Keratinocyte (primary cell): ENCODE measurements at regions not wholly inside any gene's neighbourhood (a gene's known extent, or its start where the extent isn't known, plus 50 kb on each side); places are given as distances from the start of the nearest gene placed in this dataset.

Experiments
- DNase-seq: peaks from one replicate; pipeline ENCODE4 v3.0.0-alpha.2; 2011; ENCODE audit warnings: low read depth, missing footprints, low spot score
- FAIRE-seq: peaks from 2 replicates; lab custom pipeline; 2011; peaks lifted over from hg19 to GRCh38; lab: Jason Lieb, UNC
- H2AFZ ChIP-seq: 2 replicates; pipeline ENCODE4 v1.6.0; 2012; ENCODE audit warnings: low read length, control low read depth, inconsistent platforms; ENCODE audit not compliant: control insufficient read depth
- H3K27ac ChIP-seq: 2 replicates; pipeline ENCODE4 v1.5.1; 2011; ENCODE audit warnings: low read length; ENCODE audit not compliant: control insufficient read depth, insufficient read depth
- H3K27me3 ChIP-seq: 3 replicates; pipeline ENCODE4 v1.6.0; 2011; ENCODE audit warnings: low read length; ENCODE audit not compliant: control insufficient read depth, insufficient read depth; ENCODE audit errors: extremely low read depth
- H3K36me3 ChIP-seq, 2 experiments: 2 replicates in 1 of 2; 3 replicates in 1 of 2; pipeline ENCODE4 v1.5.1; 2011; ENCODE audit warnings: low read length in 2 of 2, mild to moderate bottlenecking in 1 of 2; ENCODE audit not compliant: control insufficient read depth in 2 of 2, insufficient read depth in 2 of 2; ENCODE audit errors: extremely low read depth in 1 of 2
- H3K4me1 ChIP-seq: 3 replicates; pipeline ENCODE4 v1.5.1; 2011; ENCODE audit warnings: low read length; ENCODE audit not compliant: control insufficient read depth, insufficient read depth; ENCODE audit errors: extremely low read depth
- H3K4me2 ChIP-seq: 3 replicates; pipeline ENCODE4 v1.6.0; 2011; ENCODE audit warnings: low read depth, low read length; ENCODE audit not compliant: control insufficient read depth, insufficient read depth; ENCODE audit errors: extremely low read depth
- H3K4me3 ChIP-seq, 3 experiments: fragments of 200-600 bp in 1 of 3; sonication (generic) in 1 of 3; 2 replicates in 2 of 3; 3 replicates in 1 of 3; pipeline ENCODE4 v1.5.1; 2011 to 2016; ENCODE audit warnings: low read length in 3 of 3, mild to moderate bottlenecking in 3 of 3, control low read depth in 2 of 3, inconsistent platforms in 1 of 3, low read depth in 1 of 3, mixed read lengths in 1 of 3, mixed run types in 1 of 3, moderate library complexity in 1 of 3; ENCODE audit not compliant: control insufficient read depth in 2 of 3, insufficient read depth in 2 of 3; ENCODE audit errors: extremely low read depth in 1 of 3
- H3K79me2 ChIP-seq: 2 replicates; pipeline ENCODE4 v1.6.0; 2012; ENCODE audit warnings: low read length; ENCODE audit not compliant: control insufficient read depth, insufficient read depth
- H3K9ac ChIP-seq: 3 replicates; pipeline ENCODE4 v1.6.0; 2011; ENCODE audit warnings: low read length; ENCODE audit not compliant: control insufficient read depth, insufficient read depth; ENCODE audit errors: extremely low read depth
- H3K9me1 ChIP-seq: 3 replicates; pipeline ENCODE4 v1.6.0; 2011; ENCODE audit warnings: low read length; ENCODE audit not compliant: control insufficient read depth, insufficient read depth; ENCODE audit errors: extremely low read depth
- H3K9me3 ChIP-seq: 2 replicates; pipeline ENCODE4 v1.5.1; 2012; ENCODE audit warnings: low read depth, low read length; ENCODE audit not compliant: control insufficient read depth
- H4K20me1 ChIP-seq: 3 replicates; pipeline ENCODE4 v1.6.0; 2011; ENCODE audit warnings: low read length; ENCODE audit not compliant: control insufficient read depth, insufficient read depth; ENCODE audit errors: extremely low read depth
- CTCF ChIP-seq, 3 experiments: IDR thresholded peaks in 1 of 3; conservative IDR thresholded peaks in 1 of 3; optimal IDR thresholded peaks in 1 of 3; 2 replicates in 2 of 3; 3 replicates in 1 of 3; pipeline versions ENCODE3 to v1.5.1; 2011; ENCODE audit warnings: low read length in 3 of 3, mild to moderate bottlenecking in 3 of 3, moderate library complexity in 2 of 3, control low read depth in 1 of 3, inconsistent platforms in 1 of 3; ENCODE audit not compliant: insufficient read depth in 2 of 3; ENCODE audit errors: extremely low read depth in 1 of 3
- EZH2 ChIP-seq: IDR thresholded peaks from one replicate; pipeline ENCODE4 v1.6.1; 2012; ENCODE audit warnings: inconsistent platforms, mild to moderate bottlenecking, low read length, moderate library complexity
- dilution Hi-C: fragments of 300-500 bp; cut with MboI; formaldehyde crosslinking; loops from one replicate; pipeline ENCODE4 v1.7.0; 2020; ENCODE audit warnings: low sequenced_read_pairs; ENCODE audit not compliant: extremely low pct_ligation_motif_present

GRCh38 chr19:28324275-28325060, 888.5 kb downstream of the UQCRFS1 start:
- H3K27ac ChIP-seq = no peak overlapping the region
- H3K79me2 ChIP-seq = no peaks in the 10 kb centered on the region
- H3K9ac ChIP-seq = no peak overlapping the region
- FAIRE-seq (no peak), DNase-seq (no peak)
- no peaks in the 10 kb centered on the region for H3K4me1 ChIP-seq
- H3K36me3 ChIP-seq = no peaks in the 10 kb centered on the region
- no peak overlapping the region for H3K4me2 ChIP-seq
- no peaks in the 10 kb centered on the region for H3K27me3 ChIP-seq
- no peaks in the 10 kb centered on the region for H3K9me1 ChIP-seq
- H3K9me3 ChIP-seq = no peaks in the 10 kb centered on the region
- dilution Hi-C loops = no loop called here
- no peaks in the 10 kb centered on the region for H4K20me1 ChIP-seq
- TF ChIP-seq EZH2 = no peak
- no peak for TF ChIP-seq CTCF (optimal IDR thresholded peaks at IDR 0.05 in 1 of 3, IDR thresholded peaks at IDR 0.05 in 1 of 3, conservative IDR thresholded peaks at IDR 0.05 in 1 of 3; ENCODE audit: extremely low read depth in 1 of 3, insufficient read depth in 2 of 3, low read length in 3 of 3)
- no peak overlapping the region for H3K4me3 ChIP-seq
- no peak overlapping the region for H2AFZ ChIP-seq

GRCh38 chr19:28322945-28323344, 890.0 kb downstream of the UQCRFS1 start:
- H3K27me3 ChIP-seq = no peaks in the 10 kb centered on the region
- no peak overlapping the region for H3K4me3 ChIP-seq
- no peak for DNase-seq
- no peaks in the 10 kb centered on the region for H3K4me1 ChIP-seq
- no peaks in the 10 kb centered on the region for H3K9me1 ChIP-seq
- dilution Hi-C loops = no loop called here
- TF ChIP-seq CTCF (optimal IDR thresholded peaks at IDR 0.05 in 1 of 3, IDR thresholded peaks at IDR 0.05 in 1 of 3, conservative IDR thresholded peaks at IDR 0.05 in 1 of 3; ENCODE audit: extremely low read depth in 1 of 3, insufficient read depth in 2 of 3, low read length in 3 of 3) (no peak), EZH2 (no peak)
- no peak overlapping the region for H3K4me2 ChIP-seq
- no peaks in the 10 kb centered on the region for H3K9me3 ChIP-seq
- no peak overlapping the region for H3K27ac ChIP-seq
- no peaks in the 10 kb centered on the region for H4K20me1 ChIP-seq
- FAIRE-seq = no peak
- no peak overlapping the region for H3K9ac ChIP-seq
- no peaks in the 10 kb centered on the region for H3K79me2 ChIP-seq
- H2AFZ ChIP-seq = no peak overlapping the region
- H3K36me3 ChIP-seq = no peaks in the 10 kb centered on the region
